ENCODE measurements at regions not wholly inside any gene's neighbourhood (a gene's known extent, or its start where the extent isn't known, plus 50 kb on each side); places are given as distances from the start of the nearest gene placed in this dataset.
"Not testable (repeated sequence)": the region's sequence is repeated elsewhere in the genome, so short reads cannot be mapped to it uniquely, and the experiment has no call there.

DNA sequence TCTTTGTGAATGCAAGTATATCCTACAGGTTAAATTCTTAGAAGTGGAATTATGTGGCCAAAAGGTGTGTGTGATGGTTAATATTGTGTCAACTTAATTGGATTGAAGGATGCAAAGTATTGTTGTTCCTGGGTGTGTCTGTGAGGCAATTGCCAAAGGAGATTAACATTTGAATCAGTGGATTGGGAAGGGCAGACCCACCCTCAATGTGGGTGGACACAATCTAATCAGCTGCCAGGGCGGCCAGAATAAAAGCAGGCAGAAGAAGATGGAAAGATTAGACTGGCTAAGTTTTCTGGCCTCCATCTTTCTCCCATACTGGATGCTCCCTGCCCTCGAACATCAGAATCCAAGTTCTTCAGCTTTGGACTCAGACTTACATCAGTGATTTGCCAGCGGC is 76.2 kb upstream of the GBA3 start:
- Histone ChIP-seq H3K9ac (no peak overlapping the region), H3K4me3 (ENCODE audit: low read depth in 2 of 2, low read length in 1 of 2) (no peak overlapping the region), H3K9me2 (no peaks in the 10 kb centered on the region), H3K27me3 (ENCODE audit: insufficient read depth) (no peaks in the 10 kb centered on the region; the same call in 1 of the 2 replicates), H3K9me3 (no peaks in the 10 kb centered on the region), H3K36me3 (replicated peaks in 1 of 2; ENCODE audit: control insufficient read depth in 1 of 2, insufficient read depth in 2 of 2, low read length in 1 of 2) (no peaks in the 10 kb centered on the region), H3K4me1 (ENCODE audit: control insufficient read depth in 1 of 2, insufficient read depth in 2 of 2, low read depth in 1 of 2, low read length in 1 of 2) (peaks cover 0 to 2% of the 10 kb centered on the region in 2 experiments; a peak in 1 of 4 replicates), H3K27ac (ENCODE audit: low read depth in 2 of 2, low read length in 1 of 2) (no peak overlapping the region), H2AFZ (ENCODE audit: low read depth) (no peak overlapping the region), H3F3A (replicated peaks; ENCODE audit: insufficient read depth) (no peaks in the 10 kb centered on the region), H3K4me2 (no peak overlapping the region), H3K79me2 (ENCODE audit: insufficient read depth) (no peaks in the 10 kb centered on the region), H4K20me1 (ENCODE audit: insufficient read depth) (no peaks in the 10 kb centered on the region)
- CTCF ChIA-PET = interaction anchor here (1.4 kb wide), 1 partner anchor 9 kb away, joined by 3 read pairs; no protein-coding TSS in a partner anchor
- 16% methylated on average over 3 of the region's 3 CpGs for WGBS (ENCODE audit: low lambda C conversion rate)
- TF ChIP-seq NFIC (IDR thresholded peaks at IDR 0.05; ENCODE audit: borderline replicate concordance) (no peak), EP300 (IDR thresholded peaks at IDR 0.05; ENCODE audit: borderline replicate concordance in 1 of 2, low read depth in 1 of 2, low read length in 1 of 2) (no peak), SIN3A (IDR thresholded peaks at IDR 0.05; ENCODE audit: borderline replicate concordance, low read depth, low read length) (no peak), FOXM1 (IDR thresholded peaks at IDR 0.05; ENCODE audit: low read depth) (no peak), TEAD4 (IDR thresholded peaks at IDR 0.05; ENCODE audit: borderline replicate concordance, insufficient read depth) (no peak), NRF1 (IDR thresholded peaks at IDR 0.05; ENCODE audit: low read depth, low read length) (no peak), FOSL2 (IDR thresholded peaks at IDR 0.05; ENCODE audit: borderline replicate concordance, low read depth) (no peak), MXI1 (IDR thresholded peaks at IDR 0.05; ENCODE audit: low read depth, low read length) (no peak)
- TF ChIP-seq, protein P1, sequence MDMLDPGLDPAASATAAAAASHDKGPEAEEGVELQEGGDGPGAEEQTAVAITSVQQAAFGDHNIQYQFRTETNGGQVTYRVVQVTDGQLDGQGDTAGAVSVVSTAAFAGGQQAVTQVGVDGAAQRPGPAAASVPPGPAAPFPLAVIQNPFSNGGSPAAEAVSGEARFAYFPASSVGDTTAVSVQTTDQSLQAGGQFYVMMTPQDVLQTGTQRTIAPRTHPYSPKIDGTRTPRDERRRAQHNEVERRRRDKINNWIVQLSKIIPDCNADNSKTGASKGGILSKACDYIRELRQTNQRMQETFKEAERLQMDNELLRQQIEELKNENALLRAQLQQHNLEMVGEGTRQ (IDR thresholded peaks at IDR 0.05; ENCODE audit: borderline replicate concordance, low read depth, low read length) = no peak
- TF ChIP-seq, protein P2, sequence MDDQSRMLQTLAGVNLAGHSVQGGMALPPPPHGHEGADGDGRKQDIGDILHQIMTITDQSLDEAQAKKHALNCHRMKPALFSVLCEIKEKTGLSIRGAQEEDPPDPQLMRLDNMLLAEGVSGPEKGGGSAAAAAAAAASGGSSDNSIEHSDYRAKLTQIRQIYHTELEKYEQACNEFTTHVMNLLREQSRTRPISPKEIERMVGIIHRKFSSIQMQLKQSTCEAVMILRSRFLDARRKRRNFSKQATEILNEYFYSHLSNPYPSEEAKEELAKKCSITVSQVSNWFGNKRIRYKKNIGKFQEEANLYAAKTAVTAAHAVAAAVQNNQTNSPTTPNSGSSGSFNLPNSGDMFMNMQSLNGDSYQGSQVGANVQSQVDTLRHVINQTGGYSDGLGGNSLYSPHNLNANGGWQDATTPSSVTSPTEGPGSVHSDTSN (IDR thresholded peaks at IDR 0.05) = no peak
- POLR2A ChIA-PET = no interaction called here
- no peak for DNase-seq

DNA sequence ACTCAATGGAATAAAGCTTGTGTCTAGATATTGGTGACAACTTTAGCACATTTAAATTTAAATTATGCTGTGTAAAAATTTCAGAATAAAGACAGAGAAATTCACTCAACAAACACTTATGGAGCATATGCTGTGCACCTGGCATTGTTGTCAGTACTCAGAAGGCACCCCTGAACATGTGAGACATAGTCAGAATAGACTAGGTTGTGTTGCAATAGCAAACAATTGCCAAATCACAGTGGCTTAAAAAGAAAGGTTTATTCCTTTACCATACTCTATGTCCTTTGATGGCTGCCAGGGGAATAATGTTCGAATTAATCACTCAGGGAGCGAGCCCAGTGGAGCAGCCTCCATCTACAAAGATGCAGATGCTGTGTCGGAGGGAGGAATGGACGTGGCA is 72.6 kb upstream of the GBA3 start:
- CTCF ChIA-PET = interaction anchor here (0.8 kb wide), 1 partner anchor 13 kb away, joined by 3 read pairs; no protein-coding TSS in a partner anchor
- H3F3A ChIP-seq (replicated peaks; ENCODE audit: insufficient read depth); POLR2A ChIA-PET; H3K9me2 ChIP-seq; H3K9ac ChIP-seq; H3K79me2 ChIP-seq (ENCODE audit: insufficient read depth); H3K4me3 ChIP-seq (ENCODE audit: low read depth in 2 of 2, low read length in 1 of 2); H3K4me1 ChIP-seq (ENCODE audit: control insufficient read depth in 1 of 2, insufficient read depth in 2 of 2, low read depth in 1 of 2, low read length in 1 of 2); H3K27ac ChIP-seq (ENCODE audit: low read depth in 2 of 2, low read length in 1 of 2); H3K27me3 ChIP-seq (ENCODE audit: insufficient read depth); H2AFZ ChIP-seq (ENCODE audit: low read depth); DNase-seq; H3K4me2 ChIP-seq; H4K20me1 ChIP-seq (ENCODE audit: insufficient read depth); H3K9me3 ChIP-seq; H3K36me3 ChIP-seq (replicated peaks in 1 of 2; ENCODE audit: control insufficient read depth in 1 of 2, insufficient read depth in 2 of 2, low read length in 1 of 2): not testable (repeated sequence)
- 17% methylated on average over 4 of the region's 4 CpGs for WGBS (ENCODE audit: low lambda C conversion rate)

DNA sequence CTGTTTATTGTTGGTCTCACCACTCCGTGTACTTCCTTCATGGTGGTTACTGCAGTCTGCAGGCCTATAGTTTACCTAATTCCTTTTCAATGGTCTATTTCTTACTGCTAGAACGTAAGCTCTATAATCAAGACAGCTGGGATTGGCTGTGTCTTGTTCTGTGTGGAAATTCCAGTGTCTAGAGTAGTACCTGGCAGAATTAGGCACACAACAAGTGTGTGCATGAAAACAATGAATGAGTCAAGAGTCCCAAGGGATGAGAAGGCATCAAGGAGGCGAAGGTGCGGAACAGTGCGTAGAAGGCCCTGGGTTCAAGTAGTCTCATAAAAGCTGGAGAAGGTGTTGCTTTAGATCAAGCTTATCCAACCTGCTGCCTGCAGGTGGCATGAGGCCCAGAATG is 70.8 kb upstream of the GBA3 start:
- H3K4me2 ChIP-seq; H3K9me2 ChIP-seq; H4K20me1 ChIP-seq (ENCODE audit: insufficient read depth); H3K4me3 ChIP-seq (ENCODE audit: low read depth in 2 of 2, low read length in 1 of 2); H3K79me2 ChIP-seq (ENCODE audit: insufficient read depth); CTCF ChIA-PET; H3K36me3 ChIP-seq (replicated peaks in 1 of 2; ENCODE audit: control insufficient read depth in 1 of 2, insufficient read depth in 2 of 2, low read length in 1 of 2); H3K4me1 ChIP-seq (ENCODE audit: control insufficient read depth in 1 of 2, insufficient read depth in 2 of 2, low read depth in 1 of 2, low read length in 1 of 2); H3F3A ChIP-seq (replicated peaks; ENCODE audit: insufficient read depth); H3K27me3 ChIP-seq (ENCODE audit: insufficient read depth); POLR2A ChIA-PET; DNase-seq; H3K27ac ChIP-seq (ENCODE audit: low read depth in 2 of 2, low read length in 1 of 2); H3K9me3 ChIP-seq; H2AFZ ChIP-seq (ENCODE audit: low read depth); H3K9ac ChIP-seq: not testable (repeated sequence)
- WGBS (ENCODE audit: low lambda C conversion rate) = 70% methylated on average over 5 of the region's 5 CpGs

DNA sequence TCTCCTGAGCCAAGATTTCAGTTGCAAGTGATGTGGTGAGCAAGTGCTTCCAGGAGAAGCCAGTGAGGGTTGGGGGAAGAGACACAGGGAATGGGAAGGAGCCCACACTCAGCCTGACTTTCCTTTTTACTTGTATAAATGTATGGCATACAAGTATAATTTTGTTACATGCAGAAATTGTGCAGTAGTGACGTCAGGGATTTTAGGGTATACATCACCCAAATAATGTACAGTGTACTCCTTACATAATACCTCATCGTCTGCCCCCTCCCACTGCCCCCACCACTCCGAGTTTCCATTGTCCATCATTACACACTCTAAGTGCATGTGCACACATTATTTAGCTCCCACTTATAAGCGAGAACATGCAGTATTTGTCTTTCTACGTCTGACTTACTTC is 68.7 kb upstream of the GBA3 start:
- POLR2A ChIA-PET = not testable (repeated sequence)

More for the DNA sequence above, 68.7 kb upstream of the GBA3 start:
- H3K9ac ChIP-seq; H3K9me3 ChIP-seq; H3K4me3 ChIP-seq (ENCODE audit: low read depth in 2 of 2, low read length in 1 of 2); H3K36me3 ChIP-seq (replicated peaks in 1 of 2; ENCODE audit: control insufficient read depth in 1 of 2, insufficient read depth in 2 of 2, low read length in 1 of 2); H3K4me2 ChIP-seq; H3K9me2 ChIP-seq; H3F3A ChIP-seq (replicated peaks; ENCODE audit: insufficient read depth); H3K27ac ChIP-seq (ENCODE audit: low read depth in 2 of 2, low read length in 1 of 2); DNase-seq; CTCF ChIA-PET; H3K27me3 ChIP-seq (ENCODE audit: insufficient read depth); H3K4me1 ChIP-seq (ENCODE audit: control insufficient read depth in 1 of 2, insufficient read depth in 2 of 2, low read depth in 1 of 2, low read length in 1 of 2); H3K79me2 ChIP-seq (ENCODE audit: insufficient read depth); H2AFZ ChIP-seq (ENCODE audit: low read depth); H4K20me1 ChIP-seq (ENCODE audit: insufficient read depth): not testable (repeated sequence)
- 25% methylated on average over 5 of the region's 5 CpGs for WGBS (ENCODE audit: low lambda C conversion rate)
